ENCODE measurements at regions not wholly inside any gene's neighbourhood (a gene's known extent, or its start where the extent isn't known, plus 50 kb on each side); places are given as distances from the start of the nearest gene placed in this dataset.

GRCh38 chr2:191740016-191740419 lies 62.1 kb downstream of the NABP1 start:
- TF ChIP-seq EP300 (IDR thresholded peaks at IDR 0.05): no peak
- TF ChIP-seq FOSL2 (IDR thresholded peaks at IDR 0.05): no peak
- no peak for TF ChIP-seq FOSL2 (CRISPR knock-in tag; IDR thresholded peaks at IDR 0.05)
- no peak for TF ChIP-seq SMC3 (IDR thresholded peaks at IDR 0.05)
- TF ChIP-seq ESRRA (IDR thresholded peaks at IDR 0.05; ENCODE audit: borderline replicate concordance, low read length): no peak
- TF ChIP-seq HDAC2 (IDR thresholded peaks at IDR 0.05): no peak
- TF ChIP-seq PBX3 (IDR thresholded peaks at IDR 0.05): no peak
- no peak for TF ChIP-seq CEBPB (IDR thresholded peaks at IDR 0.05)
- no peak for TF ChIP-seq CTCF (IDR thresholded peaks at IDR 0.05)
- TF ChIP-seq TP53 (CRISPR knock-in tag; IDR thresholded peaks at IDR 0.05): no peak
- no peak for TF ChIP-seq GATA3 (IDR thresholded peaks at IDR 0.05; ENCODE audit: borderline replicate concordance)
- no peak for TF ChIP-seq POLR2A (IDR thresholded peaks at IDR 0.05; ENCODE audit: low read length)
- no peak for TF ChIP-seq POLR2AphosphoS2 (conservative IDR thresholded peaks at IDR 0.05; ENCODE audit: low read length)
